Mucosa of descending colon (tissue), 3 donors: ENCODE measurements at regions not wholly inside any gene's neighbourhood (a gene's known extent, or its start where the extent isn't known, plus 50 kb on each side); places are given as distances from the start of the nearest gene placed in this dataset.

Experiments used
- ATAC-seq: fragments of 200-7000 bp; cut with Tn5 transposase; one replicate; pipeline ENCODE4 v1.9.1; 2020; ENCODE audit warnings: mild to moderate bottlenecking, moderate library complexity
- DNase-seq, 3 donors: peaks; one replicate each; pipeline ENCODE4 v3.0.0-alpha.2; 2020
- H3K36me3 ChIP-seq: fragments of 200-600 bp; one replicate; pipeline ENCODE4 v1.8.0; 2021; ENCODE audit warnings: low read depth, mild to moderate bottlenecking
- H3K4me1 ChIP-seq: fragments of 200-600 bp; one replicate; pipeline ENCODE4 v1.8.0; 2021; ENCODE audit warnings: low read depth, mild to moderate bottlenecking
- H3K4me3 ChIP-seq: fragments of 200-600 bp; one replicate; pipeline ENCODE4 v1.8.0; 2021; ENCODE audit warnings: mild to moderate bottlenecking
- H3K9me3 ChIP-seq: fragments of 200-600 bp; one replicate; pipeline ENCODE4 v1.8.0; 2021; ENCODE audit warnings: mild to moderate bottlenecking
- CTCF ChIP-seq: fragments of 200-600 bp; IDR thresholded peaks from one replicate; pipeline ENCODE4 v1.8.0; 2022; ENCODE audit warnings: antibody characterized with exemption, mild to moderate bottlenecking
- intact Hi-C, 2 donors: fragments of 100-400 bp; cut with DNase I in 1 of 2; cut with micrococcal nuclease in 1 of 2; formaldehyde crosslinking; loops; one replicate each; pipeline versions ENCODE4 v1.11.0 to v1.11.1; 2022; cut with DNase I, micrococcal nuclease
- donor health status: DM: no; HTN: no; CAD: no; lungs with moderate emphysema.
- donor health status: DM: no; HTN: no; CAD: no.
- donor health status: DM: no; HTN: yes; CAD: no.

DNA sequence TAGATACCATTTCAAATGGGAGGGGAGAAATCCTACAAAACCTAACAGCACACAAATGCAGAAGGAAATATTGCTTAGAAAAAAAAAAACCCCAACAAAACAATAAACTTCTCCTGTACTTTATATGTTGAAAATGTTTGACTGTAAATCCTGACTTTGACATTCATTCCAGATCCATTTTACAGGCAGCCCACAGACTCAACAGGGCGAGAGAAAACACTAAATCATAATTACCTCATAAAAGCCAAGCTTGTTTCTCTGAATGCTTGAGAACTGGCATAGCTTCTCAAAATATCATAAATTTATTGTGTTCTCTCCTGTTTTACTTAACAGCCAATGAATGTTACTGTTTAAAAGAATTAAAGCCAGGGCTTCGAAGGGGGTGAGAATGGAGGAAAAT is 273.2 kb downstream of the CD83 start:
- no peaks in the 10 kb centered on the region for H3K9me3 ChIP-seq
- intact Hi-C loops = no loop called here
- no peak overlapping the region for H3K4me3 ChIP-seq
- no peak for TF ChIP-seq CTCF
- DNase-seq = no peak
- H3K36me3 ChIP-seq = no peaks in the 10 kb centered on the region
- peaks cover 3% of the 10 kb centered on the region for H3K4me1 ChIP-seq
- ATAC-seq = no peak

- intact Hi-C loops = no loop called here
- Histone ChIP-seq H3K4me3 (no peak overlapping the region), H3K36me3 (no peaks in the 10 kb centered on the region), H3K4me1 (peaks cover 3% of the 10 kb centered on the region), H3K9me3 (no peaks in the 10 kb centered on the region)
- ATAC-seq (peak; percentile 69), DNase-seq (peak in 2 of 3 donors; percentile 44 to 71)
- no peak for TF ChIP-seq CTCF
Observed at GRCh38 chr6:14393910-14394309, 276.3 kb downstream of the CD83 start.

- H3K4me1 ChIP-seq = no peaks in the 10 kb centered on the region
- no peak for DNase-seq
- no peak overlapping the region for H3K4me3 ChIP-seq
- ATAC-seq = no peak
- intact Hi-C loops = no loop called here
- no peak for TF ChIP-seq CTCF
- H3K36me3 ChIP-seq = no peaks in the 10 kb centered on the region
- no peaks in the 10 kb centered on the region for H3K9me3 ChIP-seq
Observed at GRCh38 chr6:14396392-14396791, 278.8 kb downstream of the CD83 start.

DNA sequence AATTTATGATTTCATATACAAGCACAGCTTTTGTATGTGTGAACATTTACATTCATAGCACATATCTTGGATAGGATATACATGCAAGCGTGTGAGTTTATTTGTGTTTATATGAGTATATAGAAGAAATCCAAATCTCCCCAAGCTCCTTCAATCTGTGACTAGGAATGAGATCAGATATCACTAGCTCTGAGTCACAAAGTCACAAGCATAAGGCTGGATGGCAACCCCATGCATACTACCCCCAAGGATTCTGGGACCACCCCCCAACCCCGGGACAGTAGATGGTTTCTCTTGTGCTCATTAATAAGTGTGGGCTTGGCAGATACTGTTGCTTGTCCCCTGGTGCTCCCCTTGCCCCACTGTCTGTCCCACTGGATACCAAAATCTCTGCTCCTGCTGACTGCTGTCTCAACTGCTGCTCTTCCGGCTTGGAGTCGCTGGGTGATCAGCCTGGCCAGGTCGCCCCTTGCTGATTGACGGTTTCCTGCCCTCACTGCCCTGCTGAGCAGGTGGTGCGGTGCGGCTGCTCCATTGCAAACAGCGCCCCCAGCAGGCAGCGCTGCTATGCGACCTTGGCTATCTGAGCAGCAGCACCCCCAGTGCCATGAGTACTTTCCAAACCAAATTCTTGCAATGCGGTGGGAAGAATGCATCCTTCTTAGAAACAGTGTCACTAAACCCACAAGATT is 279.4 kb downstream of the CD83 start:
- intact Hi-C loops = no loop called here
- ATAC-seq (peak; percentile 13), DNase-seq (peak in 2 of 3 donors; percentile 27 to 53)
- TF ChIP-seq CTCF = no peak
- Histone ChIP-seq H3K36me3 (no peaks in the 10 kb centered on the region), H3K9me3 (no peaks in the 10 kb centered on the region), H3K4me3 (no peak overlapping the region), H3K4me1 (no peaks in the 10 kb centered on the region)

DNA sequence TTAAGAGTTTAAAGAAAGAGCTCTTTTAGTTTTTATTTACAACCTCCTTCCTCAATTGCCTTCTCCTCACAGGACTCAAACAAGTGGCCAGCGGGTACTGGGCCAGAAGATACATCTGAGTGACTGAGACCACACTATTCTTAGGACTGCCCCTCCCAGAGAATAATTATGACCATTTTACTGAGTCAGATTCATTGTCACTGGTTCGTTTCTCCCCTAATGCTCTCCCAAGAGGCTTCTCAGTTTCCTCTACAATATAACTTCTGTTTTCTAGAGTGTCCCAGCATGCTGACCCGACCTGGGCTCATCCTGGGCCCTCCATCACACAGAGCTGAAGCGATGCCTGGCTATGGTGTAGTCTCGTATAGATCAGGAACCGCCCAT is 279.9 kb downstream of the CD83 start:
- intact Hi-C loops = no loop called here
- no peak for TF ChIP-seq CTCF
- H3K9me3 ChIP-seq = no peaks in the 10 kb centered on the region

GRCh38 chr6:14398953-14399352 is 281.4 kb downstream of the CD83 start:
- no peak overlapping the region for H3K4me3 ChIP-seq
- intact Hi-C loops = no loop called here
- H3K36me3 ChIP-seq = no peaks in the 10 kb centered on the region
- no peaks in the 10 kb centered on the region for H3K4me1 ChIP-seq
- no peak for DNase-seq
- no peak for ATAC-seq
- no peak for TF ChIP-seq CTCF
- no peaks in the 10 kb centered on the region for H3K9me3 ChIP-seq

More for the DNA sequence above, 279.9 kb downstream of the CD83 start:
- H3K4me3 ChIP-seq = no peak overlapping the region
- no peaks in the 10 kb centered on the region for H3K36me3 ChIP-seq
- no peaks in the 10 kb centered on the region for H3K4me1 ChIP-seq
- ATAC-seq (no peak), DNase-seq (no peak)
